DOHH2 (cell line): ENCODE measurements at regions not wholly inside any gene's neighbourhood (a gene's known extent, or its start where the extent isn't known, plus 50 kb on each side); places are given as distances from the start of the nearest gene placed in this dataset.

Experiments used
- EZH2phosphoT487 ChIP-seq: fragments of 200-600 bp; sonication (generic); IDR thresholded peaks from 2 replicates; pipeline ENCODE4 v1.6.1; 2017; ENCODE audit warnings: borderline replicate concordance, mild to moderate bottlenecking, antibody characterized with exemption, low read length, moderate library complexity, mixed read lengths
- TF ChIP-seq, protein P1 (sequence below): fragments of 200-600 bp; sonication (generic); IDR thresholded peaks from one replicate; pipeline ENCODE4 v1.5.1; 2014; ENCODE audit warnings: antibody characterized with exemption, mild to moderate bottlenecking, low read depth, low read length; ENCODE audit not compliant: poor library complexity, severe bottlenecking

- TF ChIP-seq, protein P1, sequence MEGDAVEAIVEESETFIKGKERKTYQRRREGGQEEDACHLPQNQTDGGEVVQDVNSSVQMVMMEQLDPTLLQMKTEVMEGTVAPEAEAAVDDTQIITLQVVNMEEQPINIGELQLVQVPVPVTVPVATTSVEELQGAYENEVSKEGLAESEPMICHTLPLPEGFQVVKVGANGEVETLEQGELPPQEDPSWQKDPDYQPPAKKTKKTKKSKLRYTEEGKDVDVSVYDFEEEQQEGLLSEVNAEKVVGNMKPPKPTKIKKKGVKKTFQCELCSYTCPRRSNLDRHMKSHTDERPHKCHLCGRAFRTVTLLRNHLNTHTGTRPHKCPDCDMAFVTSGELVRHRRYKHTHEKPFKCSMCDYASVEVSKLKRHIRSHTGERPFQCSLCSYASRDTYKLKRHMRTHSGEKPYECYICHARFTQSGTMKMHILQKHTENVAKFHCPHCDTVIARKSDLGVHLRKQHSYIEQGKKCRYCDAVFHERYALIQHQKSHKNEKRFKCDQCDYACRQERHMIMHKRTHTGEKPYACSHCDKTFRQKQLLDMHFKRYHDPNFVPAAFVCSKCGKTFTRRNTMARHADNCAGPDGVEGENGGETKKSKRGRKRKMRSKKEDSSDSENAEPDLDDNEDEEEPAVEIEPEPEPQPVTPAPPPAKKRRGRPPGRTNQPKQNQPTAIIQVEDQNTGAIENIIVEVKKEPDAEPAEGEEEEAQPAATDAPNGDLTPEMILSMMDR = no peak
- no peak for TF ChIP-seq EZH2phosphoT487
Measured at GRCh38 chr3:127497166-127497565, 93.4 kb downstream of the TPRA1 start.
